VCaP (cell line): ENCODE measurements at regions not wholly inside any gene's neighbourhood (a gene's known extent, or its start where the extent isn't known, plus 50 kb on each side); places are given as distances from the start of the nearest gene placed in this dataset.

Experiments
- H3K27ac ChIP-seq: fragments of 450-650 bp; 2 replicates; pipeline ENCODE4 v1.5.1; 2017
- TF ChIP-seq, protein P1 (sequence below): fragments of 450-650 bp; conservative IDR thresholded peaks from 2 replicates; pipeline ENCODE4 v1.5.1; 2017; ENCODE audit warnings: mild to moderate bottlenecking, moderate library complexity

DNA sequence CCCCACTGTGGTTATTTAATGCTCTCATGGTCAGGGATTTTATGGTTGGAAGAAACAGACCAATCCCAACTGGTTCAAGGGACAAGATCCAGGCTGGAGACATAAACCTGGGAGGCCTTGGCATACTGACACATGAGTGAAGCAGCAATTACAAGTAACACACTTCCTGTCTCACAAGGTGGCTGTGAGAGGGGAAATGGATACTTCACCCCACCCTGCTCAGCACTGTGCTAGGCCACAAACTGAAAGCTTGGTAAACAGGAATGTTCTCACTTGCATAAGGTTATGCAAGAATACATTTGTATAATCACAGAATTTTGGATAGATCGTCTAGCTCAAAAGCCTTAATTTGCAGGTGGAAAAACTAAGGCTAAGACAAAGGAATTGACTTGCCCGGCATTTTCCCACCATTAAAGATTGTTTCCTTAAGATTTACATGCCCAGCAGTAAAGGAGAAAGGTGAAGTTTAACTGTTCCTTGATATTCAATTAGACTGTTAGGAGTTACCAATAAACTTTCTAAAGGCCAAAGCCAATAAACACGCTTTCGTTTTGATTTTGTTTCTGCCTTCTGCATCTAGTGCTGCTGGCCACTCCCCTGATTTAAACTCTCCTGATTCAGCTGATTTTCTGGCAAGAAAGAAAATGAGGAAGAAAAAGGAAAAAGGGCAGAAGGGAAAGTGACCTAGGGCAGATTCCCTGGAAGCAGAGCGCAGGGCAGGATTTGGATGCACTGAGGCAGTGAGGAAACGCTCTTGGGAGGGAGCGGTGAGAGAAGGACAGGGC lies 215.6 kb upstream of the CDH5 start:
- TF ChIP-seq, protein P1, sequence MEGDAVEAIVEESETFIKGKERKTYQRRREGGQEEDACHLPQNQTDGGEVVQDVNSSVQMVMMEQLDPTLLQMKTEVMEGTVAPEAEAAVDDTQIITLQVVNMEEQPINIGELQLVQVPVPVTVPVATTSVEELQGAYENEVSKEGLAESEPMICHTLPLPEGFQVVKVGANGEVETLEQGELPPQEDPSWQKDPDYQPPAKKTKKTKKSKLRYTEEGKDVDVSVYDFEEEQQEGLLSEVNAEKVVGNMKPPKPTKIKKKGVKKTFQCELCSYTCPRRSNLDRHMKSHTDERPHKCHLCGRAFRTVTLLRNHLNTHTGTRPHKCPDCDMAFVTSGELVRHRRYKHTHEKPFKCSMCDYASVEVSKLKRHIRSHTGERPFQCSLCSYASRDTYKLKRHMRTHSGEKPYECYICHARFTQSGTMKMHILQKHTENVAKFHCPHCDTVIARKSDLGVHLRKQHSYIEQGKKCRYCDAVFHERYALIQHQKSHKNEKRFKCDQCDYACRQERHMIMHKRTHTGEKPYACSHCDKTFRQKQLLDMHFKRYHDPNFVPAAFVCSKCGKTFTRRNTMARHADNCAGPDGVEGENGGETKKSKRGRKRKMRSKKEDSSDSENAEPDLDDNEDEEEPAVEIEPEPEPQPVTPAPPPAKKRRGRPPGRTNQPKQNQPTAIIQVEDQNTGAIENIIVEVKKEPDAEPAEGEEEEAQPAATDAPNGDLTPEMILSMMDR, result no peak
- H3K27ac ChIP-seq, result no peak overlapping the region

DNA sequence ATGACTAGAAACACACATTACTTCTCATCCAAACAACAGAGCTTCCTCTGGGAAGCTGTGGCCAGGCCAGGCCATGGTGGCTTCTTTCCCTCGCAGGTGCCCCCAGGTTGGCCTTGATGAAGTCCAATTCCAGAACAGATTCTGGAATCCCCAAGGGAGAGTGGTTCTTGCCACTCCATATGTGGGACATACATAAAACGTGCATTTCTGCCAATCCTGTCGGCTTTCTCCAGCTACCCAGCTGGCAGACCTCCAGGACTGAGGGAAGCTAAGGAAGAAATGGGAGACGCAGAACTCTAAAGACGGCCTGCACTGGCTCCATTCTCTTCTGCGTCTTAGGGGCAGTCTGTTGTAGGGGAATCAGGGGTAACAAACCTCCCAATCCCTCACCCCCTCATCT lies 219.2 kb upstream of the CDH5 start:
- TF ChIP-seq, protein P1, result no peak
- no peak overlapping the region for H3K27ac ChIP-seq

DNA sequence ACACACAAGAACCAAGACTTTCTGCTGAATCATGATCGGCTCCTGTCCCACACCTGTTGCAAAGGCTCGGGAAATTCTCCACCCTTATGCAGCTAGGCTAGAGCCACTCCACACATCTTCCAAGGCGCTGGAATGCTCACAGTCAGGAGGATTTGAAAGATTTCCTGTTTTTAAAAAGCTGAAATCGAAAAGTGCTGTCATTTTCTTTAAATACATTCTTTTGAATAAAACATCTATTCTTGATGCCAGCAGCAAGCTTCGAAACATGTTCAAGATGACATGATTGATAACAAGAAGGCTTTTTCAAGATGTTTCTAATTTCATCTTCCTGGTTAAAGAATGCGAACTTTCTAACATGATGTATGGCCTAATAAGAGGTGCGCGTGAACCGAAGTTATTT lies 219.7 kb upstream of the CDH5 start:
- H3K27ac ChIP-seq, result no peak overlapping the region
- TF ChIP-seq, protein P1, result no peak

DNA sequence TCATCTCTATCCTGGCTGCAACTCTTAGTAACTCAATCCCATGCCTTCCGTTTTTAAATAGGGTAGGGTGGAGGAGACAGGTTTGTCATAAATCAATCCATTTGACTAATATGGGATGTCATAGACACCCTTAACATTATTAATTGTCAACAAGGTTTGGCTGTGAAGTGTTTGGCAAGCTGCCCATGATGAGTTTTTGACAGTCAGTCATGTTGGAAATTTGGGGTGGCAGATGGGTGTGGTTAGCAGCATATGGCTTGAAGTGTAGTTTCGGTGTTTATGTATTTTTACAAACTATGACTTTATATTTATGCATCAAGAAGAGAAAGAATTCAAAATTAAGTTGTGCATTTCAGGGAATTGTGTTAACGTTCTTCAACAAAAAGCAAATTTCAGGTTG lies 221.8 kb upstream of the CDH5 start:
- no peak overlapping the region for H3K27ac ChIP-seq
- TF ChIP-seq, protein P1, result no peak

DNA sequence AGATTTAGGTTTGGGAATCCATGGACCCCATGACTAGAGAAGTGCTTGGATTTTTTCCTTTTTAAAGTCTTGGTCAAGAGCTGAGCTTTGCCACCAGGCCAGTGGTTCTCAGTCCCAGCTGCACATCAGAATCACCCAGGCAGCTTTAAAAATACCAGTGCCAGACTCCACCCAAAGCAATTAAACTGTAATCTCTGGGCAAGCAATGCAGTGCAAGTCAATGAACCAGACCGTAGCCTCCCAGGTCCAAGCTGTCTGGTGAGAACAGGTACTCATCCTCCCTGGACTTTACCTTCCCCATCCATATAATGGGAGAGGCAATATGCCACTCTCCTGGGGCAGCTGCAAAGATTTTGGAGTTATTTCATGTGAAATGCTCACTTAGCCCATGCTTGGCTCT lies 223.1 kb upstream of the CDH5 start:
- TF ChIP-seq, protein P1, result no peak
- no peak overlapping the region for H3K27ac ChIP-seq

- H3K27ac ChIP-seq, result no peak overlapping the region
- TF ChIP-seq, protein P1, result no peak
Measured at GRCh38 chr16:66141885-66142284, 224.6 kb upstream of the CDH5 start.

GRCh38 chr16:66137853-66138252 lies 228.6 kb upstream of the CDH5 start:
- TF ChIP-seq, protein P1, result no peak
- H3K27ac ChIP-seq, result no peak overlapping the region
